CD4-positive, CD25-positive, alpha-beta regulatory T cell (primary cell): ENCODE measurements at regions not wholly inside any gene's neighbourhood (a gene's known extent, or its start where the extent isn't known, plus 50 kb on each side); places are given as distances from the start of the nearest gene placed in this dataset.

Source experiments
- ATAC-seq, 2 donors: fragments of 150-1000 bp; cut with Tn5 transposase; one replicate each; pipeline ENCODE4 v1.10.0; 2021; ENCODE audit warnings: low read depth in 2 of 2, moderate number of reproducible peaks in 2 of 2, moderate library complexity in 1 of 2
- DNase-seq, 3 donors: peaks; one replicate each; pipeline versions ENCODE4 v3.0.0 to v3.0.0-alpha.2; 2012 to 2022; ENCODE audit warnings: mixed read lengths in 1 of 3
- H3K27ac ChIP-seq: one replicate; pipeline ENCODE4 v1.7.0; 2013; ENCODE audit warnings: mild to moderate bottlenecking, low read length; ENCODE audit not compliant: insufficient read depth, poor library complexity, severe bottlenecking
- H3K27me3 ChIP-seq: one replicate; pipeline ENCODE4 v1.7.0; 2013; ENCODE audit warnings: low read length; ENCODE audit not compliant: control insufficient read depth, insufficient read depth
- H3K36me3 ChIP-seq: one replicate; pipeline ENCODE4 v1.7.0; 2013; ENCODE audit warnings: mild to moderate bottlenecking, low read length, moderate library complexity; ENCODE audit not compliant: control insufficient read depth, insufficient read depth
- H3K4me1 ChIP-seq: 2 replicates; pipeline ENCODE4 v1.7.0; 2013; ENCODE audit warnings: mild to moderate bottlenecking, low read length; ENCODE audit not compliant: insufficient read depth, control insufficient read depth, poor library complexity, severe bottlenecking
- H3K4me3 ChIP-seq: one replicate; pipeline ENCODE4 v1.7.0; 2013; ENCODE audit warnings: low read depth, mild to moderate bottlenecking, low read length, moderate library complexity
- H3K9me3 ChIP-seq, 2 experiments: 1 replicate in 1 of 2; 2 replicates in 1 of 2; pipeline ENCODE4 v1.7.0; 2013; ENCODE audit warnings: low read length in 2 of 2, mild to moderate bottlenecking in 1 of 2, moderate library complexity in 1 of 2; ENCODE audit not compliant: control insufficient read depth in 2 of 2
- H3K27ac Mint-ChIP-seq, 3 donors: one replicate each; pipeline ENCODE4 v1.8.0; 2020 to 2022; ENCODE audit warnings: mild to moderate bottlenecking in 3 of 3, mixed read lengths in 3 of 3, moderate library complexity in 2 of 3
- H3K27me3 Mint-ChIP-seq: one replicate; pipeline ENCODE4 v1.8.0; 2022; ENCODE audit warnings: mild to moderate bottlenecking, mixed read lengths
- H3K36me3 Mint-ChIP-seq: one replicate; pipeline ENCODE4 v1.8.0; 2020; ENCODE audit warnings: mixed read lengths
- H3K4me1 Mint-ChIP-seq, 4 donors: one replicate each; pipeline ENCODE4 v1.8.0; 2020 to 2022; ENCODE audit warnings: mixed read lengths in 4 of 4, mild to moderate bottlenecking in 1 of 4
- H3K4me3 Mint-ChIP-seq, 4 donors: one replicate each; pipeline ENCODE4 v1.8.0; 2020 to 2022; ENCODE audit warnings: mild to moderate bottlenecking in 4 of 4, mixed read lengths in 4 of 4, moderate library complexity in 3 of 4
- H3K9me3 Mint-ChIP-seq, 7 donors: one replicate each; pipeline ENCODE4 v1.8.0; 2020 to 2022; ENCODE audit warnings: mixed read lengths in 7 of 7, mild to moderate bottlenecking in 3 of 7, moderate library complexity in 2 of 7

DNA sequence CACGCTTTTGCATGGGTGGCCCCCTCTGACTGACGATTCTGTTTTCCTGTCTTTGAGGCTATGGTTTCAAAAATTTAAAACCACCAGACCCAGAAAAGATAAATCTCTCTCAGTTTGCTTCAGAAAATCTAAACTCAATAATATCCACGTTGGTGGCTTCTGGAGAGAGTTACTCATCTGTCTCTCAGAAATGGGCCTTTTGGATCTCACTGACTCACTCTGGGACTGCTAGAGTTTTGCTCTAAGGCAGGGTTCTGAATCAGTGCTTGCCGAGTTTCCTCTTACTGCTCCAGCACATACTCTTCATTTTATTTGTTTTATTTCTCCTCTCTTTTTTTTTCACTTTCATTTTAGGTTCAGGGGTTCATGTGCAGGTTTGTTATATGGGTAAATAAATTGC is 305.7 kb downstream of the BLID start:
- peaks cover 5 to 20% (median 10%) of the 10 kb centered on the region in 7 donors for H3K9me3 Mint-ChIP-seq
- no peaks in the 10 kb centered on the region for H3K36me3 ChIP-seq
- no peak overlapping the region for H3K27ac ChIP-seq
- no peak for ATAC-seq
- H3K27me3 Mint-ChIP-seq, result no peaks in the 10 kb centered on the region
- H3K36me3 Mint-ChIP-seq, result no peaks in the 10 kb centered on the region
- no peak overlapping the region for H3K4me3 Mint-ChIP-seq
- H3K27me3 ChIP-seq, result no peaks in the 10 kb centered on the region
- no peaks in the 10 kb centered on the region for H3K4me1 ChIP-seq
- DNase-seq, result no peak
- no peak overlapping the region for H3K27ac Mint-ChIP-seq
- H3K4me1 Mint-ChIP-seq, result no peaks in the 10 kb centered on the region
- H3K4me3 ChIP-seq, result no peak overlapping the region
- H3K9me3 ChIP-seq, result peaks cover 4% of the 10 kb centered on the region in 2 experiments

DNA sequence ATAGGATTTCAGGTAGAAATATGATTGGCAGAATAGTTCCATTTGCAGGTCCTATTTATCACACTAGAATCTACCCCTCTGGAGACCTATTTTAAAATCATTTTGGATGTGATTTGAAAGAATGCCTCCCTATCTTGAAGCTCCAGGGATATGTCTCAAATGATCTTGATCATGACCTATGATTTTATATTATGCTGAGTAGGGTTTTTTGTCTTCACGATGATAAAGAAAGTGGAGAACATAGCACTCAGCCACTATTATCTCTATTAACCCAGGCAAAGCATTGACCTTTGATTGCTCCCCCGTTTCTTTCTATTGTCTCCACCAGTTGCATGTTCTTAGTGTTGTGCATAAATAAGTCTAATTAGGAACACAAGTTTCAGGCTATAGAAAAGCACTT is 307.9 kb downstream of the BLID start:
- no peaks in the 10 kb centered on the region for H3K4me1 Mint-ChIP-seq
- no peak overlapping the region for H3K27ac Mint-ChIP-seq
- Histone ChIP-seq H3K27ac (no peak overlapping the region), H3K9me3 (peaks cover 4% of the 10 kb centered on the region in 2 experiments), H3K4me3 (no peak overlapping the region), H3K27me3 (no peaks in the 10 kb centered on the region), H3K4me1 (no peaks in the 10 kb centered on the region), H3K36me3 (no peaks in the 10 kb centered on the region)
- ATAC-seq (no peak), DNase-seq (no peak)
- no peaks in the 10 kb centered on the region for H3K27me3 Mint-ChIP-seq
- H3K36me3 Mint-ChIP-seq, result no peaks in the 10 kb centered on the region
- no peak overlapping the region for H3K4me3 Mint-ChIP-seq
- peaks cover 4 to 17% (median 6%) of the 10 kb centered on the region in 7 donors for H3K9me3 Mint-ChIP-seq

DNA sequence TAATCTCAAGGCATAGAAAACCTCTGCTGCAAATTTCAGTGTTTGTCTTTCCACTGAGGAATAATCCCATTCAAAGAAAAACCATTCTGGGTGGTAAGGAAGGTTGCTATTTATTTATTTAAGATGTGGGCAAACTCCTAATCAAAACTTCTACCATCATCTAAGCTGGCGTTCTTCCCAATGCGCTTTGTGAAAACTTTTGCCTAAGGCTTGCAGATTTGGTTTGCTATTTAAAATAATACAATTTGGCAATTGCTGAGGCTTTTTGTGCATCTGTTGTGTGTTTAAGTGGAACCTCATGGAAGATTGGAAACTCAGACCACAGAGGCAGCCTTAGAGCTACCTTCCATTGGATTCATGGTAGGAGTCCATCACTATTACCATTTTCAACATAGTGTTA is 309.0 kb downstream of the BLID start:
- H3K27me3 ChIP-seq, result no peaks in the 10 kb centered on the region
- no peak overlapping the region for H3K4me3 ChIP-seq
- H3K9me3 ChIP-seq, result no peaks in the 10 kb centered on the region
- Mint-ChIP-seq H3K4me1 (no peaks in the 10 kb centered on the region), H3K27me3 (no peaks in the 10 kb centered on the region), H3K27ac (no peak overlapping the region), H3K9me3 (peaks cover 4 to 15% (median 6%) of the 10 kb centered on the region in 7 donors), H3K36me3 (no peaks in the 10 kb centered on the region), H3K4me3 (no peak overlapping the region)
- H3K36me3 ChIP-seq, result no peaks in the 10 kb centered on the region
- H3K4me1 ChIP-seq, result no peaks in the 10 kb centered on the region
- ATAC-seq (no peak), DNase-seq (no peak)
- H3K27ac ChIP-seq, result no peak overlapping the region

DNA sequence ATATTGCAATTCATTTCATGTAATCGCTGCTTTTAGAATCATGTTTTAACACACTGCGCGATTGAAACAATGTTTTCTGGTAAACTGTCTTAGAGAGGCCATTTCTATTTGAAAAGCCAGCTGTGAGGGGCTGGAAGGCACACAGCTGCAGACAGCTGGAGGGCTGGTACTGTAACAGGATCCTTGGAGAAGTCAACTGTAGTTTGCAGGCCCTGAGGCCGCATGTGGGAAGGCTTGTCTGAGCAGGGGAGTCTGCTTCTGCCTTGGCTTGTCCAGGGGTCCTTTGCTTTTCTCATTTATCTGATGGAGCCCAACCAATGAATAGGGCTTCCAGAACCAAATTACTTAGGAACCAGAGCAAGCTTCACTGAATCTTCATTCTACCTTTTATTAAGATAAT is 313.5 kb downstream of the BLID start:
- Histone ChIP-seq H3K36me3 (no peaks in the 10 kb centered on the region), H3K27ac (no peak overlapping the region), H3K9me3 (peaks cover 0 to 2% of the 10 kb centered on the region in 2 experiments), H3K4me3 (no peak overlapping the region), H3K27me3 (no peaks in the 10 kb centered on the region), H3K4me1 (no peaks in the 10 kb centered on the region)
- peaks cover 4% of the 10 kb centered on the region for H3K27me3 Mint-ChIP-seq
- ATAC-seq (no peak), DNase-seq (no peak)
- H3K4me1 Mint-ChIP-seq, result no peaks in the 10 kb centered on the region
- no peaks in the 10 kb centered on the region for H3K36me3 Mint-ChIP-seq
- peaks cover 0 to 18% (median 5%) of the 10 kb centered on the region in 7 donors for H3K9me3 Mint-ChIP-seq
- no peak overlapping the region for H3K4me3 Mint-ChIP-seq
- no peak overlapping the region for H3K27ac Mint-ChIP-seq

DNA sequence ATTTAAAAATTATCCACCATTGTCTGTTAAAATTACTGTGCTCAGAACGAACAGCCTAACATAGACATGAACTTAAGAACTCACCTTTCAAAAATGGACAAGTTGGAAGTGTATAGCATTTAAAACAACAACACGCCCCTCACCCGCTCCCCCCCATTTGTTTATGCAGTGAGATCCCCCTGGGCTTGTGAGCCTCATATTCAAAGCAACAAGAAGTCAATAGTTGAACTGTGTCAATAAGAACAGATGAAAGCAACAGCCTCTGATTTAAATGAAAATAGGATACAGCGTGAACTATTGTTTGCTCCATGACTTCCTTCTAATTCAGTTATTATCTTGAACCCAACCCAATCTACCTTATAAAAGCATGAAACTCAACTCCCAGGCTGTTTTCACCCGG is 314.2 kb downstream of the BLID start:
- Histone ChIP-seq H3K27me3 (no peaks in the 10 kb centered on the region), H3K4me3 (no peak overlapping the region), H3K27ac (no peak overlapping the region), H3K36me3 (no peaks in the 10 kb centered on the region), H3K9me3 (peaks cover 0 to 2% of the 10 kb centered on the region in 2 experiments), H3K4me1 (no peaks in the 10 kb centered on the region)
- Mint-ChIP-seq H3K4me1 (no peaks in the 10 kb centered on the region), H3K27ac (no peak overlapping the region), H3K9me3 (peaks cover 0 to 23% (median 5%) of the 10 kb centered on the region in 7 donors), H3K4me3 (no peak overlapping the region), H3K36me3 (no peaks in the 10 kb centered on the region), H3K27me3 (peaks cover 4% of the 10 kb centered on the region)
- ATAC-seq, result no peak
- no peak for DNase-seq

DNA sequence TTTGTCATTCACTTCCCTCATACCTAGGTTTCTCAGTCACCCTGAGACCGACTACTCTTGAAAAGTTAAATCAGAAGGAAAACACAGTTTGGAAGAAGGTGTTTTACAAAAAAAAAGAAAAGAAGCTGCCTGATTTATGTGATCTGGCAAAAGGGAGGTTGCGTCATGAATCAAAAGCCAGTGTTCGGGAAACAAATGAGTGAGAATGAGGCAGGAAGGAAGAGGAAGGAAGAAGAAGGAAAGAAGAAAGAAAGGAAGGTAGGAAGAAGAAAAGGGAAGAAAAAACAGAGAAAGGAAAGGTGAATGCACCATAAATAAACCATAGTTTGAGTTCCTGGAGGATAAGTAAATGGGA is 314.6 kb downstream of the BLID start:
- H3K36me3 ChIP-seq, result no peaks in the 10 kb centered on the region
- no peak overlapping the region for H3K27ac ChIP-seq
- DNase-seq, result no peak
- Mint-ChIP-seq H3K27me3 (peaks cover 4% of the 10 kb centered on the region), H3K36me3 (no peaks in the 10 kb centered on the region), H3K4me3 (no peak overlapping the region), H3K9me3 (peaks cover 0 to 23% (median 5%) of the 10 kb centered on the region in 7 donors), H3K4me1 (no peaks in the 10 kb centered on the region), H3K27ac (no peak overlapping the region)
- H3K27me3 ChIP-seq, result no peaks in the 10 kb centered on the region
- H3K9me3 ChIP-seq, result peaks cover 0 to 2% of the 10 kb centered on the region in 2 experiments
- H3K4me3 ChIP-seq, result no peak overlapping the region
- no peaks in the 10 kb centered on the region for H3K4me1 ChIP-seq
- no peak for ATAC-seq

DNA sequence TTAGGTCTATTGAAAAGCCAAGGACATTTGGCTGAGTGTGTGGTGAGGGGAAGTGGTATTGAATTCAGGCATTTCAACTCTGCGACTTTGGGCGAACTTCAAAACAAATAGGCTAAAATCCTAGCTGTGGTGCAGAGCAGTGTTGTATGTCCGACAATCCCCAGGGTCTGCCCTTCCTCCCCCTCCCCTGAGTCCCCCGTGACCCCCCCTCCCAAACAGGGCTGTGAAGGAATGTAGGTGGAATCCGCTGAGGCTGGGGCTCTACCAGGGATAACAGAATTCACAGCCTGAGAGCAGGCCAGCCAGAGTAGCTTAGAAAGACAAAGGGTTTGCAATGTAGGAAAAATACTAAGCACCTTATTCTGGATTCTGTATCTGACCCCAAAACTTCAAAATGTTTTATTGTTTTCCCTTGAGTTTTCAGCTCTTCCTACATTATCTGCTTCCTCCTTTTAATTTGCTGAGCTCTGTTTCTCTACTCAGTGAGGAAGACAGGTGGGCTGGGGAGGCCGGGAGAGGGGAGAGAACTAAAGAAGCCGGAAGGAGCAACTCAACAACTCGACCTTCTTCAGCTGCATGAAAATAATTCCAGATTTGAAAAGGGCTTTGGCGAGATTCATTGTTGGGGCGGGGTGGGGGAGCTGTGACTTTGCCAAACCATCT is 315.2 kb downstream of the BLID start:
- no peaks in the 10 kb centered on the region for H3K4me1 Mint-ChIP-seq
- peaks cover 0 to 2% of the 10 kb centered on the region in 2 experiments for H3K9me3 ChIP-seq
- H3K36me3 ChIP-seq, result no peaks in the 10 kb centered on the region
- ATAC-seq (no peak), DNase-seq (no peak)
- no peaks in the 10 kb centered on the region for H3K27me3 ChIP-seq
- no peaks in the 10 kb centered on the region for H3K36me3 Mint-ChIP-seq
- H3K9me3 Mint-ChIP-seq, result peaks cover 0 to 23% (median 5%) of the 10 kb centered on the region in 7 donors
- H3K27ac Mint-ChIP-seq, result no peak overlapping the region
- H3K27me3 Mint-ChIP-seq, result peaks cover 4% of the 10 kb centered on the region
- H3K4me3 ChIP-seq, result no peak overlapping the region
- H3K4me3 Mint-ChIP-seq, result no peak overlapping the region
- no peak overlapping the region for H3K27ac ChIP-seq
- no peaks in the 10 kb centered on the region for H3K4me1 ChIP-seq

DNA sequence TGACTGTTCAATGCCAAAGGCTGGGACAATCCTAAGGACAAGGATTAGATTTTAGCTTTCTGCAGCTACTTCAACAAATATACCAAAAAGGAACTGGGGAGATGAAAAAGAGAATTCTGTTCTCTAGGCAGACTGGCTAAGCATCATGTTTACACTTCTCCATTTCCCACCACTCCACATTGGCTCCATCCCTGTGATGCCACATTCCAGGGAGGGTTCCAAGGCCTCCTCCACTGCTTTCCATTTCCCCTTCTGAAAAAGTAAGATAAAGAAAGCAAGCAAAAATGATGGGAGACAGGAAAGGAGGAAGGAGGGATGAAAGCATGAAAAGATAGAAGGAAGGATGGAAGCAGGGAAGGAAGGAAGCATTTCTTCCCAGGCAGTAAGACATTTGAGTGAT is 315.8 kb downstream of the BLID start:
- no peak overlapping the region for H3K4me3 ChIP-seq
- H3K4me1 ChIP-seq, result no peaks in the 10 kb centered on the region
- no peak for DNase-seq
- H3K27me3 ChIP-seq, result no peaks in the 10 kb centered on the region
- no peak overlapping the region for H3K27ac ChIP-seq
- H3K36me3 ChIP-seq, result no peaks in the 10 kb centered on the region
- peaks cover 0 to 23% (median 6%) of the 10 kb centered on the region in 7 donors for H3K9me3 Mint-ChIP-seq
- peaks cover 4% of the 10 kb centered on the region for H3K27me3 Mint-ChIP-seq
- H3K4me3 Mint-ChIP-seq, result no peak overlapping the region
- H3K36me3 Mint-ChIP-seq, result no peaks in the 10 kb centered on the region
- no peak for ATAC-seq
- peaks cover 0 to 2% of the 10 kb centered on the region in 2 experiments for H3K9me3 ChIP-seq
- H3K4me1 Mint-ChIP-seq, result no peaks in the 10 kb centered on the region
- no peak overlapping the region for H3K27ac Mint-ChIP-seq
